ENCODE measurements at regions not wholly inside any gene's neighbourhood (a gene's known extent, or its start where the extent isn't known, plus 50 kb on each side); places are given as distances from the start of the nearest gene placed in this dataset.

DNA sequence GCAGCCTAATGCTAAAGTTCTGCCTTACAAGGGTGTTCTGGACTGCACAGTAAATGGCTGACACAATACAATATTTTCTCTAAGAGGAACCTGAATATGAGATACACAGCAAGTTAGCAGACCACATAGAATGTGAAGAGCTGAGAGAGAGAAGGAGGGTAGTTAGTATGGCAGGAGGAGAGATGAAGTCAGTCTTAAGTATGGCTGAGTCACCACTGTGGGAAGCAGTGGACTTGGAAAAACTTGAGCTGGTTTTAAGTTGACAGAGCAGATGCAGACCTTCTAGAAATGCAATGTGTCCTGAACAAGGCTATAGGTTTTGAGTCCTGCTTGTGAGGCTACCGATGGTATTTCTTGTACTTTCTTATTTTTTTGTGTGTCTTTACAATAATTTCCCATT is 172.5 kb downstream of the SH2D1A start:
- no peak for DNase-seq (ENCODE audit: low read depth in 1 of 2, low spot score in 1 of 2)

DNA sequence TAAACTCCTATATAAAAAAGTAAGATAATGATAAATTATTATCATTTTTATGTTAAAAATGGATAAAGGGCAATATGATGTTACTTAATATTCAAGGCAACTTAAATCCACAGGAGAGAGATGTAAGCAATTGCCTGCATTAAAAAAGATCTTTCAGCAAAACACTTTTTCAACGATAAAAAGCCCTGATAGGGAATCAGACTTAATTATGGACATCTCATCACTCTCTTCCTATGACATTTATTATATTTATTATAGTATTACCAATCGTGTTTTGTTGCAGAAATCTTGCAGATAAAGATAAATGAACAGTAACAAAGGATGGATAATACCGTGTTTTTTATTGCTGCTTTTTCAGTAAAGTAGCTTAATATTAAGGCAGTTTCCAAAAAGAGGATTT is 178.5 kb downstream of the SH2D1A start:
- DNase-seq (ENCODE audit: low read depth in 1 of 2, low spot score in 1 of 2): no peak

- DNase-seq (ENCODE audit: low read depth in 1 of 2, low spot score in 1 of 2): no peak
These were observed 183.4 kb downstream of the SH2D1A start for GRCh38 chrX:124529786-124530185.

DNA sequence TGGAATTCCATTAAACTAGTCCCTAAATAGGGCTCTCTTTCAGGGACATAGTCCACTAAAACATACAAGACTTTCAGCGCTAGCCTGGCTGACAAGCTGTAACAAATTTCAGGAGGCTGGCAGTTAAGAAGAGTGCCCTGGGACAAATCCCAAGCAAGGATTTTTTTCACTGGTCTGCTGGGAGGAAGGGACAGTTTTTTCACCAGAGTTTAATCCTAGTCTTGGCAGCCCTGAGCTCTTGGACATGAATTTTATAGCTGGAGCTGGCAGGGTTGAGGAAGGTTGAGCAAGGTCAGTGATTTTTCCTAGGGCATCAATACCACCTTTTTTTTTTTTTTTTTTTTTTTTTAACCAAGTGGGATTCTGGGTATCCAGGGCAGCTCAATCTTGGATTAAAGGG is 184.4 kb downstream of the SH2D1A start:
- DNase-seq (ENCODE audit: low read depth in 1 of 2, low spot score in 1 of 2): no peak

DNA sequence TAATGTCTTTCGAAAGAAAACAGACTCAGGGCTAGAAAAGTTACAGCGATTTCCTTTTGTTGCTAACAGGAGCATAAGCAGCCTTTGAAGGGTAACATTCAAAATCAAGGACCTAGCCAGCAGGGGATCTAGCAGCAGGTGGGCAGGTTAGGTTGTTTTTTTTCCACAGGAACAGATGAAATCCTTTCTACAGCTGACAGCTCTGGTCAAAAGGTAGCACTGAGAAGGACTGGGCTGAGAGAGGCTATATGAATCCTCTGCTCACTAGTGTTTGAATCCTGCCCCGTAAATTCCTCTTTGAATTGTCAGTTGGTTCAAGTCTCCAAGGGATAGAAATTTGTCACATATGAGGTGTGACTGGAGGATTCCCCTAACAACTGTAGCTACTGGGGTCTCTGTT is 188.2 kb downstream of the SH2D1A start:
- no peak for DNase-seq (ENCODE audit: low read depth in 1 of 2, low spot score in 1 of 2)

DNA sequence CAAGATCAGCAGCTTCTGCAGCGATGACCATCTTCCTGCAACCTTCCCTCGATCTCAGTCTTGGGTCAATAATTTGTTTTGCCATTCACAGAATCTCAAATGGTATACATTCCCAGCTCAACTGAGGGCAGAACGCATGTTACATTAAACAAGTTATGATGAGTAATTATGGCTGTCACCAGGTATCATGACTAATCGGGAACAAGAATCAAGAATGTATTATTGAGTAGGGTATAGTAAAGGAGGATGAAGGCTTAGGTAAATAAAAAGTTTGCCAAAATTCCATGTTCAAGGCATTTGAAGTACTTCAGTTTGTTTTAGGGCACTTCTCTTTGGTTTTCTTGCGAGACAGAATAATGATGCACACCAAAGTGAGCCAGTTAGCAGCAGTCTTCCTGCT is 194.1 kb downstream of the SH2D1A start:
- no peak for DNase-seq (ENCODE audit: low read depth in 1 of 2, low spot score in 1 of 2)

DNA sequence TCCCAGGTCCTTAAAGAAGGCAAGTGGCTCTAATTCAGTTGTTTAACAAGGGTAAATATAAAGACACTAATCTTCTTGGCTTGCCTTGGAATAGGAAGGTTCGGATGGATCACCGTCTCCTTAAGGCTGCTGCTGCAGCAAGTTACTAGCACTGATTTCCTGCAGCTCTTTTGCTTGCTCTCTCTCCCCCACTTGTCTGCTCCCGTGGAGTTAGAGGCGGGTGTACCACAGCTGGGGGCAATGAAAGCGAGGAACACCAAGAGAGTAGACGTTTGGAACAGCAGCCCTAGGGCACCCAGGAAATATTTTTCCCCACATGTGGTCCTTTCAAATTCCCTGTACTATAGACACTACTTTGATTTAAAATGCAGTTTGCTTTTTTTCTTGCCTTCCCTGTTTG is 202.2 kb downstream of the SH2D1A start:
- no peak for DNase-seq (ENCODE audit: low read depth in 1 of 2, low spot score in 1 of 2)

DNA sequence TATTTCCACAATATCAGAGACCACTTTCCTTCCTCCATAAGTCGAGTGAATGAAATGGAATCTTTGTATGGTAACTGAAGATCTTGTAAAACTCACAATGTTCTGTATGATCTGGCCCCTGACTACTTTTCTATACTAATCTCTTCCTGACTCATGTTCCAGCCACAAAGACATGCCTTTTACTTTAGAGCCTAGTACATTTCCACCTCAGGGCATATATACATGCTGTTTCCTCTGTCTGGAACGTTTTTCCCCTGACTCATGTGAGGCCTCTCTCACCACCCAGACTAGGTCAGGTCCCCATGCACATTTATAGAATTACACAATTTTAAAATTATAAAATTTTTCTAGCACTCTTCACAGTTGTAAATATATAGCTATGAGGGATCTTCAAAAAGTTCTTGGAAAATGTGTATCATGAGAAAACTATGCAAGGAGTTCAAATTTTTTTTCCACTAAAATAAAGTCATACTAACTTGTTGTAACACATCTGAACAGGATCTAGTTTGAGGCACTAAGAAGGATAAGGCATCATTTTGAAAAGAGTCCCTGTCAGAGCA is 208.8 kb downstream of the SH2D1A start:
- no peak for DNase-seq (ENCODE audit: low read depth in 1 of 2, low spot score in 1 of 2)

- DNase-seq (ENCODE audit: low read depth in 1 of 2, low spot score in 1 of 2): no peak
These were observed 211.6 kb downstream of the SH2D1A start for GRCh38 chrX:124557976-124558375.

GRCh38 chrX:124573468-124573867 is 227.1 kb downstream of the SH2D1A start:
- DNase-seq (ENCODE audit: low read depth in 1 of 2, low spot score in 1 of 2): no peak

- DNase-seq (ENCODE audit: low read depth in 1 of 2, low spot score in 1 of 2): no peak
These were observed 246.4 kb downstream of the SH2D1A start for GRCh38 chrX:124592744-124593143.

- no peak for DNase-seq (ENCODE audit: low read depth in 1 of 2, low spot score in 1 of 2)
These were observed 247.8 kb downstream of the SH2D1A start for GRCh38 chrX:124594017-124594651.

DNA sequence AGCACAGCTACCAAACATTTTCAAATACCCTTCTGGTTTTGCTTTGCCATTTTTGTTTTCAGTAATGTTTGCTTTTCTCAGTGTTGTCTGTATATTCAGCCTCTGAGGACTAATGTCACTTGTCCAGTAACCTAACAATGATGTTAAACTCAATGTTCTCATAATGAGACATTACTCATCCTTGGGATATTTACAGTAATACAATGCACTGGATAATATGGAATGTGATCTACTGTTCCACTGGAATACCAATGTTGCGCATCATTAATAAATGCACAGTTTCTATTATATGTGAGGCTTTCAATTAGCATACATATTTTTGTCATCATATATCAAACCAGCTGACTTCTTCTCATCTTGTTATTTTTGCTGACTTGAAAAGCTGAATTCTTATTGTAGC is 259.1 kb downstream of the SH2D1A start:
- no peak for DNase-seq (ENCODE audit: low read depth in 1 of 2, low spot score in 1 of 2)

DNA sequence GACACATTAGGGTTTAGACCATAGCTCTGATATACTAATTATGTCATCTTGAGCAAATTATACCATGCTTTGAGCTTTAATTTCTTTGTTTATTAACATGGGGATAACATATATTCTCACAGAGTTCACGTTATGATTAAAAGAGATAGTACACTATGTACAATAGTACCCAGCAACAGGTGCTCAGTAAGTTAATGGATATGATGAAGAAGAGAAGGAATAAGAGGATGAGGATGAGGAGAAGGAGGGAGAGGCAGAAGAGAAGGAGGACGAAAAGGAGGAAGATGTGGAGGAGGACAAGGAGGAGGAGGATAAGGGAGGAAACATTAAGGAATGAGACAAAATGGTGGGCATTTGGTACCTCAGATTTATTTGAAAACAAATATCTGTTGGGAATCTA is 260.4 kb downstream of the SH2D1A start:
- no peak for DNase-seq (ENCODE audit: low read depth in 1 of 2, low spot score in 1 of 2)

GRCh38 chrX:124619710-124620109 is 273.3 kb downstream of the SH2D1A start:
- no peak for DNase-seq (ENCODE audit: low read depth in 1 of 2, low spot score in 1 of 2)

GRCh38 chrX:124634363-124634762 is 288.0 kb downstream of the SH2D1A start:
- no peak for DNase-seq (ENCODE audit: low read depth in 1 of 2, low spot score in 1 of 2)

GRCh38 chrX:124641737-124642491 is 295.6 kb downstream of the SH2D1A start:
- DNase-seq (ENCODE audit: low read depth in 1 of 2, low spot score in 1 of 2): no peak

GRCh38 chrX:124646403-124646802 is 300.0 kb downstream of the SH2D1A start:
- no peak for DNase-seq (ENCODE audit: low read depth in 1 of 2, low spot score in 1 of 2)

DNA sequence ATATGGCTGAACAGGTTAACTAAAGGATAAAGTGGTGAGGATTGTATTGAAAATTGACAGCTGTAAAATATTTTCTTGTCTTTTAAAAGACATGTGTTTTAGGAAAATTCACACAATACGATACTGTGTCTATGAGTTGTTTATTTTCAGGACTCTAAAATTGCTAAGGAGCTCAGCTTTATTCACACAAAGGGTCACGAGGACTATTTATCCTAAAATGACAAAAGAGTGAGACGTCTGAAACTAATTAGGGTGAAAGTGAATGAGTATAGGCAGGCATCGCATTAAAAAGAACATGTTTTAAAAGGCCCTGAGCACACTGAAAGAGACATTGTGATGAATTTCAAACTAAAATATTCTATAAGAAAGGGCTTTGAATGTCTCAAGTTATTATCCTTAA is 304.7 kb downstream of the SH2D1A start:
- no peak for DNase-seq (ENCODE audit: low read depth in 1 of 2, low spot score in 1 of 2)

GRCh38 chrX:124665621-124666400 is 319.4 kb downstream of the SH2D1A start:
- DNase-seq (ENCODE audit: low read depth in 1 of 2, low spot score in 1 of 2): no peak

GRCh38 chrX:124679199-124679598 is 332.8 kb downstream of the SH2D1A start:
- DNase-seq (ENCODE audit: low read depth in 1 of 2, low spot score in 1 of 2): no peak

GRCh38 chrX:124680287-124680686 is 333.9 kb downstream of the SH2D1A start:
- DNase-seq (ENCODE audit: low read depth in 1 of 2, low spot score in 1 of 2): no peak

Data from stimulated activated CD4-positive, alpha-beta T cell treated with anti-CD3 and anti-CD28 coated beads, Interleukin-15, amount 100 ng/mL, for 1 hour (primary cell).